ENCODE measurements at regions not wholly inside any gene's neighbourhood (a gene's known extent, or its start where the extent isn't known, plus 50 kb on each side); places are given as distances from the start of the nearest gene placed in this dataset.
A peak's percentile ranks its signal among the peaks of the same experiment; 100 is the strongest.
"Not testable (repeated sequence)": the region's sequence is repeated elsewhere in the genome, so short reads cannot be mapped to it uniquely, and the experiment has no call there.

DNA sequence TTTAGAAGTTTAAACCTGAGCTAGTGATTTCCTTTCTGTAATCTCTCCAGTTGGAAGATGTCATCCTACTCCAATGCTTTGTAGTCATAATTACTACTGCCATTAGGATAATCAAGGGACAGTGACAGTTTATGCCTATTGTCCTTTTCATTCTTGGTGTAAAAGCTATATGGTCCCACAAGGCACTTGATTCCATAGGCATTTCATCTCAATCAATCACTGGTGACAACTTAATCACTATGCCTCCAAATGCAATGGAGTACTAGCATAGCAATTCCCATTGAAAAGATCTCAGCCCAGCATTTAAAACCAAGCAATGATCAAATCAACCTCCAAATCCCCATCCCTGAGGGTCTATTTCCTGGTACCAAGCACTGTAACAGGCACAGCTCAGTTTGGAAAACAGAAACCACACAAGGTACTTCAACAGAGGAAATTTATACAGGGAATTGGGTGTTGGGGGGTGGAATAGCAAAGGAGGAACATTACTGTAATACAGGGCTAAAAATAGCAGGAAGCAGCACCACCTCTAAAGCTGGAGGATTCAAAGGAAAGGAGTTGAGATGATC is 51.0 kb downstream of the FHIP2A start:
- DNase-seq (ENCODE audit: low spot score) = no peak

DNA sequence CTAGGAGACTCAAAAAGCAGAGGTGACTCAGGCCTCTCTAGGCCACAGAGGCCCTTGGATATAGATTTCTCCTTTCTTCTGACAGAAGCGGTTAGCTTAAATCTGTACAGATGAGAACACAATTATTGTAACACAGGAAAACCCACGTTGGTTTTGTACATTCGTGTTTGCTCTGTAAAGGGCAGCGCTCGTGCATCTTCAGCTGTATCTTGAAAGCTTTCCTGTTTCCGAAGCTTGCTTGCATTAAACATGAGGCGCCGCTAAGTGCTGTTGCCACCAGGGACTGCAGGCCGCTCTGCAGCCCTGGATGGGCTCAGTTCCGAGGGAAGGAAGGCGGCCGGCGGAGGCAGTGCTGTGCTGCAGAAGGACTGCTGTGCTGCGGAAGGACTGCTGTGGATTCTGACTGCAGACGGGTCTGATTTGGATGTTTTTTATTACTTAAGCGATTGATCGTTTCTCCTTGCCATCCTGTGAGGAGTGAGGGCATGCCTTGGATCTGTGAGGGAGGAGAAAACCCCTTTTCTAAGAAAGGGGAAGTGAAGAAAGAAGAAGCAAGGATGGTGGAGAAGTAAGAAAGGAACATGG is 53.3 kb downstream of the FHIP2A start:
- no peak for DNase-seq (ENCODE audit: low spot score)

DNA sequence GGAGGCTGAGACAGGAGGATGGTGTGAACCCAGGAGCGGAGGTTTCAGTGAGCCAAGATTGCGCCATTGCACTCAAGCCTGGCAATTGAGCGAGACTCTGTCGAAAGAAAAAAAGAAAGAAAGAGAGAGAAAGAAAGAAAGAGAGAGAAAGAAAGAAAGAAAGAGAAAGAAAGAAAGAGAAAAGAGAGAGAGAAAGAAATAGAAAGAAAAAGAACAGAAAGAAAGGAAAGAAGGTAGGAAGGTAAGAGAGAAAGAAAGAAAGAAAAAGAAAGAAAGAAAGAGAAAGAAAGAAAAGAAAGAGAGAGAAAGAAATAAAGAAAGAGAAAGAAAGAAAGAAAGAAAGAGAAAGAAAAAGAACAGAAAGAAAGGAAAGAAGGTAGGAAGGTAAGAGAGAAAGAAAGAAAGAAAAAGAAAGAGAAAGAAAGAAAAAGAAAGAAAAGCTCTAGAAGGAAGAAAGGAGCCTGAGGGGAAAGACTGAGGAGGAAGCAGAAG is 54.1 kb downstream of the FHIP2A start:
- DNase-seq (ENCODE audit: low spot score) = not testable (repeated sequence)

DNA sequence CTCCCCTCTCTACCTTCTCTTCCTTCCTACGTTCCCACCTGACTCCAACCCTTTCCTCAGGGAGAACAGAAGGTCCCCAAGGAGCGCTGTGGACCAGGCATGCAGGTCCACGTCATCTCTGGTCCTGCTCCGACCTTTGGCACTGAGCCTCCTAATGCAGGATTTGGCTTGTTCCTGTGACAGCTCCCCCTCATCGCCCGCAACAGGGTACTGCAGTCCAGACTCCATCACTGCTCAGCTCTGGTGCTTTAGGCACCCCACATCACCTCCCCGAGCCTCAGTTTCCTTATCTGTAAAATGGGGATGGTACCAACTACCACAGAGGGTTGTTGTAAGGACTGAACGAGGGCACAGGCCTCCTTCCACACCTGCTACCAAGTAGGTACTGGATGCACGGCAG is 54.6 kb downstream of the FHIP2A start:
- no peak for DNase-seq (ENCODE audit: low spot score)

DNA sequence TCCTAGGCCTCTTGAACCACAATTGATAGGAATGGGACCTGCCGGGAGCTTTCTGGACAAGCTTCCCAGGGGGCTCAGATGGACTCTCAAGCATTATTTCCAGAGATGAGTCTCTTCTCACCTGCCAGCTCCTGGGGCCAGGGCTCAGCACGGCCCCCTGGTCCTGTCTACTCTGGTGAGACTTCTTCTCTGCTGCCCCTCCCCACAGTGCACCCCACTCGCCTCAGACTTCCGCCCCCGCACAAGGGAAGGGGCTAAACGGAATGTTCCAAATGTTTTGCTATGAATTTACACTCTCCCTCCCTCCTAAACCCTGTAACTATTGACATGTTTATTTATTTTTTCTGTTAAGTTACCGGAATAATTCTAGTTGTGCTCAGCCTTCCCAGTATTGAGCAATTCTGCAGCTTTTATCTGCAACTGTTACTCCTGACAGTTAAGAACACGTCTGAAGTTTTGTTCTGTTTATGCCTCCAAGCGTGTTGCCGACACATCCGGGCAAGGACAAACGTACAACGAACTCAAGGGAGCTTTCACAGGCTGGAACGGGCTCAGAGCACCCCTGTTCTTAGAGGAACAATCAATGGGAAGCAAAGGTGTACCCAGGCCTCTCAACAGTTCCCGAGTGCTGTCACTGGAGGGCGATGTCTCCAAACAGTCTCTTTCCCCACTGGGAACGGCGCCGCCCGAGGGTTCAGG is 55.2 kb downstream of the FHIP2A start:
- DNase-seq (ENCODE audit: low spot score) = peak; percentile 20

DNA sequence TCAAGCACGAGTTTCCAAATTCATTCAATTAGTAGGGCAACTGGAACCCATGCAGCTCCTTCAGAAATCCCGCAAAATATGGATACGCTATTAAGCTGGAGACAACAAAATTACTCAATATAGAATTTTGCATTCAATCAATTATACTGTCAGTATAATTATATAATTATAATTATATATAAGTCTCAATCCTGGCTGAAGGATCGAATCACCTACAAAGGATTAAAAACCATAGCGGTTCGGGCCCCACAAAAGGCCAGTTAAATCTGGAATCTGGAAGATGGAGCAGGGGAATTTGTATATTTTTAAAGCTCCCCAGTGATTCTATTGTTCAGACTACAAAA is 55.7 kb downstream of the FHIP2A start:
- no peak for DNase-seq (ENCODE audit: low spot score)

DNA sequence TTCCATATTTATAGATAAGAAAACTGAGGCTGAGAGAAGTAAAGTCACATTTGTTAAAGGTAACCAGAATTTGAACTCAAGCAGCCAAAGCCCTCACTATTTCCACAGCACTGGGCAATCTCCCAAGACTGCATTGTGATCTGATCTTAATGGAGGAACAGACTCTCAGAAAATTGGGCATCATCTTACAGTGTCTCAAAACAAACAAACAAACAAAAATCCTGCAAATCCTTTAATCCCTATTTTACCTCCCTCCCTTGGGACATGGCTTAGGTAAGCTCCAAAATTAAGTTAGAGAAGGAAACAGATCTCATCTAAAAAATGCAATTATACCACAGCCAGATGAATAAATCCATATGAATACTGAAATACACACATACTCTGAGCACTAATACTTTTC is 57.5 kb downstream of the FHIP2A start:
- DNase-seq (ENCODE audit: low spot score) = no peak

DNA sequence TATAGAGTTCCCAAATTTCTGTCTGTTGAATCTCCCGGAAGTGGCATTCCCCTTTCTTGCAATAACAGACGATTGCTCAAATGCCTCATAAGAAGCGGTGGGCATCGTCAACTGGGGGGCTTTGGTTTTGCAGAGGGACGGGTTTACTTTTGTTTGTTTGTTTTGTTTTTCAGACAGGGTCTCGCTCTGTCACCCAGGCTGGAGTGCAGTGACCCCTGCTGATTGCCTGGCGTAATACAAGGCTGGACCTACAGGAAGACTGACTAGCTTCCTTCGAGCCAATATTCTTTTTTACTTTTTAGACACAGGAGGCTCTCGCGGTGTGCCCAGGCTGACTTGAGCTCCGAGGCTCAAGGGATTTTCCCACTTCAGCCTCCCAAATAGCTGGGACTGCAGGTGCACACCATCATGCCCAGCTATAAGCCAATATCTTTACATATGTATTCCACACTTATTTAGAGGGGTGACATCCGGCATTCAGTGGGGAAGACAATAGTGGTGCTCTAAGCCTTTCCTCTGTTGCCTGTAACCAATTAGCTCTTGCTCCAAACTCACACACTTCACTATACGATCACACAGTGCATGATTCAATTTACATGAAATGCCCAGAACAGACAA is 58.1 kb downstream of the FHIP2A start:
- DNase-seq (ENCODE audit: low spot score) = peak; percentile 36

DNA sequence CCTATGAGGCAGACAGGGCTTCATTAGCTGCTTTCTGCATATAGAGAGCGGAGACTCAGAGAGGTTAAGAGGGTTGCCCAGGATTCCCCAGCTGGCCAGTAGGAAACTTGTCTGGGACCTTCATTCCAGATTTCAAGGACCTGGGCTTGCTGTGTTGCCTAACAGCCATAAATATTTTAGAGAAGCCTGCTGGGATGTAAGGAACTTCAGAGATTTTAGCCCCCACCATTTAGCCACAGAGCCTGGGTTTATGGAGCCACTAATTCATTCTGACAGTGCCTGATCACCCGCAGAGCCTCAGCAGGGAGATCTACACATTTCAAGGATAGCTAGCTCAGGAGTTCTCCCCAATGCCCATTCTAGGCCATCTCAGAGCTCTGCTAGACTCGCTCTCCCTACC is 56.6 kb upstream of the TRUB1 start:
- DNase-seq (ENCODE audit: low spot score) = no peak

DNA sequence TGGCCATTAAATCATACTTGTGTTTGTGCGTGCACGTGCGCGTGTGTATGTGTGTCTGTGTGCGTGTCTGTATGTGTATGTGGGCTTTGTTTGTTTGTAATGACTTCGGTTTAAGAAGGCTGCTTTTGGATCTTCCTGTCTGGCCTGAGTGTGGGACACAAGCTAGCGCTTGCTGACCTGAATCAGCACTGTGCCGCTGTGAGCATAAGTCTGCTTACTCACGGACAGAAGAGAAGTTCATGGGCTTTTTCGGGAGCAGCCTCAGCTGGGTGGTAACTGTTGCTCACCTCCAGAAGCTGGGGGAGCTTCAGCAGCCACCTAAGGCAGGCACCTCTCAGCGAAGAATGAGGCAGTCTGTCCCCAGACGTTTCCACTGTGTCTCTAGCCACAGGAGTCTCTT is 56.1 kb upstream of the TRUB1 start:
- no peak for DNase-seq (ENCODE audit: low spot score)

DNA sequence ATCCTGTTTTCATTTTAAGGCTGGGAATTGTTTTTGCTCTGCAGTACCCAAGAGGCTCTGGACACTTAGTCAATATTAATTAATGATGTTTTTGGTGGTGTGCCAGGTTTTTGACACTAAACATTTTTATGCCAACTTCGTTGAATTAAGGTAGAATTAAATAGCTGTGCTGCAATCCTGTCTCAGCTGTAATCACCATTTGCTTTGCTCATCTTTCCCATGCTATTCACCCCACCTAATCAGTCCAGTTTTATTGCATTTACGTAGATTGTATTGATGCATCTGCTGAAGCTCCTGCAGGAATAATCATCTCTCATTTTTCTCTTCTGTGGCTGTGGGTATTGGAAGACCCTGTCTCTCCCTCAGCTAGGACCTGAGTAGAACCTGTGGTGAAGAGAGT is 52.6 kb upstream of the TRUB1 start:
- no peak for DNase-seq (ENCODE audit: low spot score)
